Upper lobe of right lung (tissue), 1 donor: ENCODE measurements at regions not wholly inside any gene's neighbourhood (a gene's known extent, or its start where the extent isn't known, plus 50 kb on each side); places are given as distances from the start of the nearest gene placed in this dataset.

Source experiments
- ATAC-seq: fragments of 200-7000 bp; cut with Tn5 transposase; one replicate; pipeline ENCODE4 v1.9.1; 2020; ENCODE audit warnings: mild to moderate bottlenecking, moderate library complexity
- DNase-seq: peaks from one replicate; pipeline ENCODE4 v3.0.0-alpha.2; 2020
- H3K27ac ChIP-seq: fragments of 200-600 bp; one replicate; pipeline ENCODE4 v1.8.0; 2022
- H3K27me3 ChIP-seq: fragments of 200-600 bp; one replicate; pipeline ENCODE4 v1.8.0; 2022; ENCODE audit warnings: mild to moderate bottlenecking
- H3K36me3 ChIP-seq: fragments of 200-600 bp; one replicate; pipeline ENCODE4 v1.8.0; 2022
- H3K4me1 ChIP-seq: fragments of 200-600 bp; one replicate; pipeline ENCODE4 v1.8.0; 2022
- H3K4me3 ChIP-seq: fragments of 200-600 bp; one replicate; pipeline ENCODE4 v1.8.0; 2022; ENCODE audit warnings: mild to moderate bottlenecking
- H3K9me3 ChIP-seq: fragments of 200-600 bp; one replicate; pipeline ENCODE4 v1.8.0; 2022
- intact Hi-C: fragments of 100-400 bp; cut with DNase I; formaldehyde crosslinking; loops from one replicate; pipeline ENCODE4 v1.11.0; 2022
- TF ChIP-seq, protein P1 (sequence below): fragments of 200-600 bp; IDR thresholded peaks from one replicate; pipeline ENCODE4 v1.8.0; 2022; ENCODE audit warnings: antibody characterized with exemption
- donor health status: DM: no; HTN: yes; CAD: no; lungs with severe emphysema.

DNA sequence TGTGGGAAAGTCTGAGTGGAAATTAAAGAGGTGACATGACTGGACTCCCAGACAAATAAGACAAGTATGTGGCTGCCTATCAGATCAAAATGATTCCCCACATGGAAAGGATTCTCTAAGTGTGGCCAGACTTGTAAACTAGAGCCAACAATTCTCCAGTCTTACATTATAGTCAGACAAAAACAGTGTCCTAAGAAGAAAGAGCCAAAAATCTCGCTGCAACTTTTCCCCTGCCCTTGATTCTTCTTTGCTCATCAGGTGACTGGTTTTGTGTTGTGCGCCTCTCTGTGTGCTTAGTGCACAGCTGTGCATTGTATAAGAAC is 164.2 kb upstream of the TARS1 start:
- no peak for ATAC-seq
- no peaks in the 10 kb centered on the region for H3K9me3 ChIP-seq
- intact Hi-C loops = no loop called here
- no peak for DNase-seq
- TF ChIP-seq, protein P1, sequence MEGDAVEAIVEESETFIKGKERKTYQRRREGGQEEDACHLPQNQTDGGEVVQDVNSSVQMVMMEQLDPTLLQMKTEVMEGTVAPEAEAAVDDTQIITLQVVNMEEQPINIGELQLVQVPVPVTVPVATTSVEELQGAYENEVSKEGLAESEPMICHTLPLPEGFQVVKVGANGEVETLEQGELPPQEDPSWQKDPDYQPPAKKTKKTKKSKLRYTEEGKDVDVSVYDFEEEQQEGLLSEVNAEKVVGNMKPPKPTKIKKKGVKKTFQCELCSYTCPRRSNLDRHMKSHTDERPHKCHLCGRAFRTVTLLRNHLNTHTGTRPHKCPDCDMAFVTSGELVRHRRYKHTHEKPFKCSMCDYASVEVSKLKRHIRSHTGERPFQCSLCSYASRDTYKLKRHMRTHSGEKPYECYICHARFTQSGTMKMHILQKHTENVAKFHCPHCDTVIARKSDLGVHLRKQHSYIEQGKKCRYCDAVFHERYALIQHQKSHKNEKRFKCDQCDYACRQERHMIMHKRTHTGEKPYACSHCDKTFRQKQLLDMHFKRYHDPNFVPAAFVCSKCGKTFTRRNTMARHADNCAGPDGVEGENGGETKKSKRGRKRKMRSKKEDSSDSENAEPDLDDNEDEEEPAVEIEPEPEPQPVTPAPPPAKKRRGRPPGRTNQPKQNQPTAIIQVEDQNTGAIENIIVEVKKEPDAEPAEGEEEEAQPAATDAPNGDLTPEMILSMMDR = no peak
- no peak overlapping the region for H3K4me3 ChIP-seq
- no peaks in the 10 kb centered on the region for H3K4me1 ChIP-seq
- no peaks in the 10 kb centered on the region for H3K36me3 ChIP-seq
- no peak overlapping the region for H3K27ac ChIP-seq
- no peaks in the 10 kb centered on the region for H3K27me3 ChIP-seq

DNA sequence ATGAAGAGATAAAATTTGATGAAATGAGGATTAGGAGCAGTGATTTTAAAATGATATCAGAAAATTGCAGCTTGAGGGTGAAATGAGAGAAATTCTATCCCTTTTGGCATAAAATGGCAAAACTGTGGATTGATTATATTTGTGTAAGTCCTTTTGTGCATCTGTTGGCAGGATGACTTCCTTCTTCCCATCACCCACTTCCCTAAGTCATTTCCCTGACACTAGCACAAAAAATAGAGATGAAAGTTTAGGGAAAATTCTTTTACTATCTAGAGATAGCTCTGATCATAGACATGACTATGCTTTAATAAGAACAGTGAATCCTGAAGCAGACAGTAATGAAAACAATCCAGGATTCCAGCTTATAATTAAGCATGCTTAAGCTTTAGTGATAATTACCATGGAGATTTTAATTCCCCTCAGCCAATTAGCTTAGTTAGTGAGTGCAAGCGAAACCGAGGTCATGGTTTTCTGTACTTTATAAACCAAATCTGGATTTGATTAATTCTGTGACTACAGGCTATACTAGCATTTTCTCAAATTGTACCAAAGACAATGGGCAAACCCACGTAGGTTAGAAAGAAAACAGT is 163.6 kb upstream of the TARS1 start:
- H3K4me3 ChIP-seq = no peak overlapping the region
- no peak overlapping the region for H3K27ac ChIP-seq
- H3K27me3 ChIP-seq = no peaks in the 10 kb centered on the region
- TF ChIP-seq, protein P1 = no peak
- DNase-seq (no peak), ATAC-seq (no peak)
- H3K9me3 ChIP-seq = no peaks in the 10 kb centered on the region
- H3K36me3 ChIP-seq = no peaks in the 10 kb centered on the region
- peaks cover 3% of the 10 kb centered on the region for H3K4me1 ChIP-seq
- intact Hi-C loops = no loop called here

DNA sequence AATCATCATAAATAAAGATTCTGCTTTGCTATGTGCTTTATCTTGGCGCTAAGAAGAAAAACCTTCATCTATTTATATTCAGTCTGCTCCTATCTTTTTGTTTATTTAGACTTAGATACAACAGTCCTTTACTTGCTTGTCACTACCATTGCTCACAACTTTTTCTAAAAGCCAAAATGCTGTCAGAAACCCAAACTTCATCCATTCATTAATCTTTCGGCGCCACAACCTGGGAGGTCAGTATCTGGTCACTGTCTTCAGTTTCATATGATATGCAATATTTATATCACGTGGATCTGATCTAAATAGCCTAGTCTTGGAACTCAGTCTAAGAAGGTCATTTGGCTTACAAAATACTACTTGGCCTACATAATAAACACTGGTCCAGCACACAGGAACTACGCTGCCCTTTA is 159.3 kb upstream of the TARS1 start:
- no peak for ATAC-seq

DNA sequence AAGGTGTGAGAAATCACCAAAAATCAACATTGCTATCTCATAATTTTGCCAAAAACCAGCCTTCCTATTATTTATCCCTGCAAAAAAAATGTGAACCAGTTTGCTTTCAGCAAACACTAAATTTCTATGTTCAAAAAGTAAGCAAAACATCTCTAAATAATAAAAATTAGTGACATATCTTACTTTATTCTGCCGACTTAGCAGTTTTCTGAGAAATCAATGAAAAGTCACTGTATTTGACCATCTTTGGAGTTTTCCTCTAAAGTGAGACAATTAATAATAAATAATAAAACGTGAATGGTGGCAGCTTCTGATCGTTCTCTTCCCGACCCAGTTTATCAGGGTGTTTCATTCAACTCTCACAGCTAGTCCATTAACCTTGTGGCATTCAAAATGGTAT is 158.6 kb upstream of the TARS1 start:
- Histone ChIP-seq H3K9me3 (no peaks in the 10 kb centered on the region), H3K4me3 (no peak overlapping the region), H3K36me3 (no peaks in the 10 kb centered on the region), H3K4me1 (peaks cover 3% of the 10 kb centered on the region), H3K27ac (no peak overlapping the region), H3K27me3 (no peaks in the 10 kb centered on the region)
- DNase-seq (no peak), ATAC-seq (no peak)
- intact Hi-C loops = no loop called here
- TF ChIP-seq, protein P1 = no peak

More for the DNA sequence above, 159.3 kb upstream of the TARS1 start:
- DNase-seq = no peak
- Histone ChIP-seq H3K27me3 (no peaks in the 10 kb centered on the region), H3K36me3 (no peaks in the 10 kb centered on the region), H3K4me3 (no peak overlapping the region), H3K4me1 (peaks cover 3% of the 10 kb centered on the region), H3K27ac (no peak overlapping the region), H3K9me3 (no peaks in the 10 kb centered on the region)
- TF ChIP-seq, protein P1 = no peak
- intact Hi-C loops = no loop called here

DNA sequence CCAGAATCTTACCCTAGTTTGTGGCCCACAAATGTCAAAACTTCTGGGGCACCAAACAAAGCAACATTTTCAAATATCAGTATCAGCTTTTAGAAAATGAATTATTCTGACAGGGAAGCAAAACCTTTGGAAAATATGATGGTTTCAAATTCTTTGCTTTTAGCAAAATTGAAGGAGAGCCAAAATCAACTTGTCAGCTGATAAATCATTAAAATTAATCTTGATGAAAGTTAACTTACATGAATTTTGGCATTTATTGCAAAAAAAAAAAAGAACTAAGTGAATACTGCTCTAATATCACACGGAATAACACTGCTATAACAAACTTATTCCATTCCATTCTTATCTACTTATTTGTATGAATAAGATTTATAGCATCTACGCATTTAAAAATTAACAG is 158.1 kb upstream of the TARS1 start:
- Histone ChIP-seq H3K27me3 (no peaks in the 10 kb centered on the region), H3K9me3 (no peaks in the 10 kb centered on the region), H3K27ac (no peak overlapping the region), H3K4me1 (peaks cover 3% of the 10 kb centered on the region), H3K4me3 (no peak overlapping the region), H3K36me3 (no peaks in the 10 kb centered on the region)
- TF ChIP-seq, protein P1 = no peak
- DNase-seq (no peak), ATAC-seq (no peak)
- intact Hi-C loops = no loop called here

DNA sequence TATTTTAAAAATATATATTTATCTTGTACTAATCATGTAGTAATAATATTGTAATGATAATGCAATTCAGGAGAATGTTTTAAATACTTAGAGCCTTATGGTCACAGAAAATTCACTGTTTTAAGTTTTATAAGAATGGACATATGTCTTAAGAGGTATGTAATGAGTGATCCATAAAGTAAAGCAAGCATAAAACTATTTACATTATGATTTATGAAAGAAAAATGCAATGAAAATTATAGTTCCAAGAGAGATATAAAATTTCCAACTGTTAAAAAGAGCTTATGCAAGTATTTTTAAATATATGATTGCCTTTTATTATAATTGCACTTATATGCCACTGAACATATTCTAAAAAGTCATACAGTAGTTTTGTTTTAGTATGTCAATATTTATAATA is 157.5 kb upstream of the TARS1 start:
- no peak overlapping the region for H3K4me3 ChIP-seq
- intact Hi-C loops = no loop called here
- TF ChIP-seq, protein P1 = no peak
- no peak overlapping the region for H3K27ac ChIP-seq
- no peaks in the 10 kb centered on the region for H3K27me3 ChIP-seq
- peaks cover 3% of the 10 kb centered on the region for H3K4me1 ChIP-seq
- no peaks in the 10 kb centered on the region for H3K36me3 ChIP-seq
- ATAC-seq = no peak
- no peak for DNase-seq
- no peaks in the 10 kb centered on the region for H3K9me3 ChIP-seq
